ENCODE measurements at regions not wholly inside any gene's neighbourhood (a gene's known extent, or its start where the extent isn't known, plus 50 kb on each side); places are given as distances from the start of the nearest gene placed in this dataset.

- DNase-seq (ENCODE audit: low read depth in 2 of 2, low spot score in 1 of 2) = no peak
These were observed 200.9 kb downstream of the TM2D1 start for GRCh38 chr1:61523893-61524605.

GRCh38 chr1:61523229-61523628 lies 201.7 kb downstream of the TM2D1 start:
- no peak for DNase-seq (ENCODE audit: low read depth in 2 of 2, low spot score in 1 of 2)

- no peak for DNase-seq (ENCODE audit: low read depth in 2 of 2, low spot score in 1 of 2)
These were observed 204.5 kb downstream of the TM2D1 start for GRCh38 chr1:61520401-61520800.

- no peak for DNase-seq (ENCODE audit: low read depth in 2 of 2, low spot score in 1 of 2)
These were observed 205.3 kb downstream of the TM2D1 start for GRCh38 chr1:61519631-61520030.

- no peak for DNase-seq (ENCODE audit: low read depth in 2 of 2, low spot score in 1 of 2)
These were observed 206.1 kb downstream of the TM2D1 start for GRCh38 chr1:61518670-61519400.

- DNase-seq (ENCODE audit: low read depth in 2 of 2, low spot score in 1 of 2) = no peak
These were observed 207.6 kb downstream of the TM2D1 start for GRCh38 chr1:61517345-61517744.

- no peak for DNase-seq (ENCODE audit: low read depth in 2 of 2, low spot score in 1 of 2)
These were observed 209.8 kb downstream of the TM2D1 start for GRCh38 chr1:61515096-61515495.

All from stimulated activated CD8-positive, alpha-beta memory T cell treated with anti-CD3 and anti-CD28 coated beads, Interleukin-4, amount 100 ng/mL, for 4 hours (primary cell).